Epithelial cell of esophagus (primary cell): ENCODE measurements at regions not wholly inside any gene's neighbourhood (a gene's known extent, or its start where the extent isn't known, plus 50 kb on each side); places are given as distances from the start of the nearest gene placed in this dataset.
"Not testable (repeated sequence)": the region's sequence is repeated elsewhere in the genome, so short reads cannot be mapped to it uniquely, and the experiment has no call there.

ENCODE experiments used
- DNase-seq: peaks from one replicate; pipeline ENCODE4 v3.0.0; 2010; ENCODE audit warnings: low read depth
- H3K4me3 ChIP-seq: 2 replicates; pipeline ENCODE4 v1.5.1; 2011; ENCODE audit warnings: mild to moderate bottlenecking, low read length, control low read depth
- TF ChIP-seq, protein P1 (sequence below): IDR thresholded peaks from 2 replicates; pipeline ENCODE4 v1.5.1; 2011; ENCODE audit warnings: low read depth, mild to moderate bottlenecking, low read length, control low read depth, inconsistent platforms; ENCODE audit not compliant: insufficient read depth; ENCODE audit errors: missing control alignments

DNA sequence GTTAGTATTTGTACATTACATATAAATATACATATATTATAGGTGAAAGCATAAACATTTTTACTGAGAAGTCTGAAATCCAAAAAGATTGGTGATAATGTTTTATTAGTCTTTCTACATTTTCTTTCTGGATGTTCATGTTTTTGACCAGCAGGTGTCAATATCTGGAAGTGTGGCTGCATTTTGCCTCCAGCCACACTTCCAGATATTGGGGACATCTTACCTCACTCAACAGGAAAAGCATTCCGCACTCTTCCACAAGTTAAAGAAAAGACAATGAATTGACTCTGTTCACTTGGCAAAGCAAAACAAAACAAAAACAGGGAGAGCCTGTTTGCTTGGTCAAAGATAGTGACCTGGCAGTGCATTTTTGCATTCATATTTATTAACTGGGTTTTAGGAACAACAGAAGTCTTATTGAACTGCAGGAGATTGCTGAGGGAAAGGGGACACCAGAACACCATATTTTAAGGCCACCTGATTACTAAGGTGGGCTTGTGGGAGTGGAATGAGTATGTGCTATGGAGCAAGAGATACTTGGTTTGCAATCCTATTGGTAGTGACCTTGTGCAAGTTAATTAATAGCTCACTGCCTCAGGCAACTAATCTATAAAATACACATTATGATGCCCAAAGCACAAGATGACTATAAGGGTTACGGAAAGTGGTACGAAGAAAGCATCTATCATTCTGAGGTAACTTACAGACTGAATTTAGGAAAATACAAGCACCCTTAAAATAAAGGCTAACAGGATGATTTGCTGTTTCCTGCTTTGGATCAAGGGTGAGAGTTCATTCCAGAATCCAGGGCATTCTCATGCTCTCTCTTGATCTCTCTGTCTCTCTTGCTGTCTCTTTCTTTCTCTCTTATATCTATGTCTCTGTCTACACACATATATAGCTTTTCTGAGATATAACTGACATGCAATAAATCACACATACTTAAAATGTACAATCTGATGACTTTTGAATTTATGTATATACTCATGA lies 389.9 kb upstream of the EMCN start:
- TF ChIP-seq, protein P1, sequence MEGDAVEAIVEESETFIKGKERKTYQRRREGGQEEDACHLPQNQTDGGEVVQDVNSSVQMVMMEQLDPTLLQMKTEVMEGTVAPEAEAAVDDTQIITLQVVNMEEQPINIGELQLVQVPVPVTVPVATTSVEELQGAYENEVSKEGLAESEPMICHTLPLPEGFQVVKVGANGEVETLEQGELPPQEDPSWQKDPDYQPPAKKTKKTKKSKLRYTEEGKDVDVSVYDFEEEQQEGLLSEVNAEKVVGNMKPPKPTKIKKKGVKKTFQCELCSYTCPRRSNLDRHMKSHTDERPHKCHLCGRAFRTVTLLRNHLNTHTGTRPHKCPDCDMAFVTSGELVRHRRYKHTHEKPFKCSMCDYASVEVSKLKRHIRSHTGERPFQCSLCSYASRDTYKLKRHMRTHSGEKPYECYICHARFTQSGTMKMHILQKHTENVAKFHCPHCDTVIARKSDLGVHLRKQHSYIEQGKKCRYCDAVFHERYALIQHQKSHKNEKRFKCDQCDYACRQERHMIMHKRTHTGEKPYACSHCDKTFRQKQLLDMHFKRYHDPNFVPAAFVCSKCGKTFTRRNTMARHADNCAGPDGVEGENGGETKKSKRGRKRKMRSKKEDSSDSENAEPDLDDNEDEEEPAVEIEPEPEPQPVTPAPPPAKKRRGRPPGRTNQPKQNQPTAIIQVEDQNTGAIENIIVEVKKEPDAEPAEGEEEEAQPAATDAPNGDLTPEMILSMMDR, result peak; percentile 42
- peak; percentile 50 for DNase-seq
- H3K4me3 ChIP-seq, result no peak overlapping the region

DNA sequence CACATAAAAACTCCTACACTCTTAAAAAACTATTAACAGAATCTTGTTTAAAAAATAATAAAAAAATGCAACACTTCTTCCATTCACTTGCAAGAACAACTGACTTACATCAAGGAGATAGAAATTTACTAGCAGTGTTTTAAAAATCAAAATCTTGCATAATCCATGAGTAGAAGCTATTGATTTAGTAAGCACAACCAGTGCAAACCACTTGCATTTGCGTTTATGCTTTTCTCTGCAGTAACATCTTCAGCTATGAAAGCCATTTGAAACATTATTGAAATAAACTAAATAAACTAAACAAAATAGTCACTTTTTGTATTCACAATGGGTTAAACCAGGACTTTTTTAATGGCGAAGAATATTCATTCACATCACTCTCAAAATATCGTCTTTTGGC lies 389.2 kb upstream of the EMCN start:
- no peak overlapping the region for H3K4me3 ChIP-seq
- DNase-seq, result no peak
- TF ChIP-seq, protein P1, result no peak

DNA sequence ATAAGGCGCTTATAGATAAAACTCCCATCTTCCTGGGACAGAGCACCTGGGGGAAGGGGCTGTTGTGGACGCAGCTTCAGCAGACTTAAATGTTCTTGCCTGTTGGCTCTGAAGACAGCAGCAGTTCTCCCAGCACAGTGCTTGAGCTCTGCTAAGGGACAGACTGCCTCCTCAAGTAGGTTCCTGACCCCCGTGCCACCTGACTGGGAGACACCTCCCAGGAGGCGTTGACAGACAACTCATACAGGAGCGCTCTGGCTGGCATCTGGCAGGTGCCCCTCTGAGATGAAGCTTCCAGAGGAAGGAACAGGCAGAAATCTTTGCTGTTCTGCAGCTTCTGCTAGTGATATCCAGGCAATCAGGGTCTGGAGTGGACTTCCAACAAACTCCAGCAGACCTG lies 383.1 kb upstream of the EMCN start:
- DNase-seq, H3K4me3 ChIP-seq: not testable (repeated sequence)

DNA sequence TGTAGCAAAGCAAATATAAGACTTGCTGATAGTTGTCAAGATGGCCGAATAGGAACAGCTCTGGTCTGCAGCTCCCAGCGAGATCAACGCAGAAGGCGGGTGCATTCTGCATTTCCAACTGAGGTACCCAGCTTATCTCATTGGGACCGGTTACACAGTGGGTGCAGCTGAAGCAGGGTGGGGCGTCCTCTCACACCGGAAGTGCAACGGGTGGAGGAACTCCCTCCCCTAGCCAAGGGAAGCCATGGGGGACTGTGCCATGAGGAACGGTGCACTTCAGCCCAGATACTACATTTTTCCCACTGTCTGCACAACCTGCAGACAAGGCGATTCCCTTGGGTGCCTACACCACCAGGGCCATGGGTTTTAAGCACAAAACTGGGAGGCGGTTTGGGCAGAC lies 382.3 kb upstream of the EMCN start:
- DNase-seq, result no peak
- H3K4me3 ChIP-seq, result no peak overlapping the region
- TF ChIP-seq, protein P1, result no peak

DNA sequence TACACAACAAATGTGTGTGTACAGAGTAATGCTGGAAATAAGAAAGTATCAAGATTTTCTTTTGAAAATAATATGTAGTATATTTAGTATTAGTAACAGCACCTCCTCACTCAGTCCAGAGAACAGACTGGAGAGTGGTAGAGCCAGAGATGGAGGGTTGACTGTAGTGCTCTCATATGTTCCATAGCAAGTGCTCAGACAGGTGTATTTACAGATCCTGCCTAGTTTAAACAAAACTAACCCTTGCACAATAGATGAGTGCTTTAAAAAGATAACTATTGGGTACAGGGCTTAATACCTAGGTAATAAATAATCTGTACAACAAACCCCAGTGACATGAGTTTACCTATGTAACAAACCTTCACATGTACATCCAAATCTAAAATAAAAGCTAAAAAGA lies 381.0 kb upstream of the EMCN start:
- no peak for DNase-seq
- no peak overlapping the region for H3K4me3 ChIP-seq
- TF ChIP-seq, protein P1, result no peak

DNA sequence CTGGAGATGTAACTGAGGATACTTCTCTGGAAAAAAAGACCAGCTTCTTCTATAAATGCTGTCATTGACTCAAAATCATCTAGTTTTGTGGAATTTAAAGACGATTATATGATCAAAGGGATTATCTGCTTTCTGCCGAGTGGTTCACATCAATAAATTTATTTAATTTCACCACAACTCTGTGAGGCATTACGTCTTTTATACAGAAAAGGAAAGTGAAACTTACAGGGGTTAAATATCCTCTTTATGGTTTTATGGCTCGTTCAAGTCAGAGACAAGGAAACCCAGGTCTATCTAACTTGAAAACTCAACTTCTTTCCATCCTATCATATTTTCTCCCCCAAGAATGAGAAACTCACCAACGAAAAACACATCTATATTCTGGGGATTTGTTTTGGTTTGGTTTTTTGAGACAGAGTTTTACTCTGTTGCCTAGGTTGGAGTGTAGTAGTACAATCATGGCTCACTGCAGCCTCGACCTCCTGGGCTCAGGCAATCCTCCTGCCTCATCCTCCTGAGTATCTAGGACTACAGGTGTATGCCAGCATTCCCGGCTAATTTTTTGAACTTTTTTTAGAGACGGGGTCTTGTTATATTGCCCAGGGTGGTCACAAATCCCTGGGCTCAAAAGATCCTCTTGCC lies 377.9 kb upstream of the EMCN start:
- H3K4me3 ChIP-seq, result no peak overlapping the region
- no peak for DNase-seq
- TF ChIP-seq, protein P1, result no peak

DNA sequence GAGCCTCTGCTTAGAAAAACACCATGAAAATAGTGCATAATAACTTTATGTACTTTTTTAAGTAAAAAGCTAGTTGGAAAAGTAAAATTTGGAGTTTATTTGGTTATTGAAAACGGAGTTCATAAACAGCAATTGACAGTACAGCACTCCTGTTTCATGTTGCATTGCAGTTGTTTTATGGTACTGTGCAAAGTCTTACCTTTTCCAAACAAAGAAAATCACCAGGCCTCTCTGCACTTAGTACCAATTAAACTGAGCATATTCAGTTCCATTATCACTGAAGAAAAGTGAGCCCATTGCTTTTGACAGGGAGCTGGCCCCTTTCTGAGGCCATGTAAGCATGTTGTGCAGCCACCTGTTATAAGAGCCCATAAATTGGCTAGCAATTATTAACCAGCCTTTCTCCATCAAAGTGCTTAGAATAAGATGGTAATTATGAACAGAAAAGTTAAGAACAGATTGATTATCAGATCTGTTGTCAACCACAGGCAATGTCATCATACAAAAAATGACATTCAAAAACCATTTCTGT lies 376.6 kb upstream of the EMCN start:
- TF ChIP-seq, protein P1, result no peak
- no peak for DNase-seq
- no peak overlapping the region for H3K4me3 ChIP-seq
